Endothelial cell of umbilical vein (primary cell): ENCODE measurements at regions not wholly inside any gene's neighbourhood (a gene's known extent, or its start where the extent isn't known, plus 50 kb on each side); places are given as distances from the start of the nearest gene placed in this dataset.

ENCODE experiments used
- BruUV-seq: library from RNA; stranded (reverse); fragments of 400-500 nt; replicated peaks from 2 replicates; lab custom pipeline; 2021; lab: Mats Ljungman, UMichigan
- CTCF ChIA-PET: fragments of 300-600, 350-600 bp; sonication (Branson Sonifier 250); formaldehyde crosslinking; loops from one replicate; lab custom pipeline; 2021; ENCODE audit warnings: antibody characterized with exemption, inconsistent platforms; lab: Charles Lee
- POLR2A ChIA-PET: fragments of 300-600, 350-600 bp; sonication (Branson Sonifier 250); formaldehyde crosslinking; loops from one replicate; lab custom pipeline; 2021; ENCODE audit warnings: antibody characterized with exemption, inconsistent platforms; lab: Charles Lee
- DNase-seq: peaks from one replicate; pipeline ENCODE4 v3.0.0-alpha.2; 2011; ENCODE audit warnings: low read depth, low spot score
- FAIRE-seq: peaks from 2 replicates; lab custom pipeline; 2011; peaks lifted over from hg19 to GRCh38; lab: Jason Lieb, UNC
- H2AFZ ChIP-seq: 2 replicates; pipeline ENCODE4 v1.6.0; 2012; ENCODE audit warnings: low read depth, low read length, control low read depth, inconsistent platforms
- H3K27ac ChIP-seq: 2 replicates; pipeline ENCODE4 v1.5.1; 2011; ENCODE audit warnings: low read depth, mild to moderate bottlenecking, control low read depth, low read length, moderate library complexity; ENCODE audit not compliant: insufficient read depth
- H3K27me3 ChIP-seq, 2 experiments: 2 replicates each; pipeline versions ENCODE4 v1.6.0 to v1.6.1; 2011; ENCODE audit warnings: low read length in 2 of 2, mixed read lengths in 1 of 2; ENCODE audit not compliant: control insufficient read depth in 2 of 2, insufficient read depth in 2 of 2
- H3K36me3 ChIP-seq, 2 experiments: 2 replicates in 1 of 2; 3 replicates in 1 of 2; pipeline ENCODE4 v1.5.1; 2011; ENCODE audit warnings: low read length in 2 of 2, mild to moderate bottlenecking in 1 of 2, moderate library complexity in 1 of 2; ENCODE audit not compliant: control insufficient read depth in 2 of 2, insufficient read depth in 2 of 2; ENCODE audit errors: extremely low read depth in 1 of 2
- H3K4me1 ChIP-seq: 3 replicates; pipeline ENCODE4 v1.5.1; 2011; ENCODE audit warnings: mild to moderate bottlenecking, low read length; ENCODE audit not compliant: control insufficient read depth, insufficient read depth; ENCODE audit errors: extremely low read depth
- H3K4me2 ChIP-seq: 2 replicates; pipeline ENCODE4 v1.6.1; 2011; ENCODE audit warnings: low read length, control low read depth, mixed read lengths; ENCODE audit not compliant: insufficient read depth
- H3K4me3 ChIP-seq, 3 experiments: fragments of 200-600 bp in 1 of 3; sonication (generic), shearing (Covaris generic) in 1 of 3; replicated peaks in 1 of 3; 2 replicates each; pipeline ENCODE4 v1.5.1; 2011 to 2016; ENCODE audit warnings: control low read depth in 3 of 3, low read length in 3 of 3, mild to moderate bottlenecking in 2 of 3, inconsistent platforms in 1 of 3, low read depth in 1 of 3, moderate library complexity in 1 of 3; ENCODE audit not compliant: insufficient read depth in 1 of 3
- H3K79me2 ChIP-seq: 2 replicates; pipeline ENCODE4 v1.6.0; 2012; ENCODE audit warnings: low read length, inconsistent platforms; ENCODE audit not compliant: control insufficient read depth, insufficient read depth
- H3K9ac ChIP-seq: replicated peaks from 2 replicates; pipeline ENCODE3; 2011; ENCODE audit warnings: low read length, control low read depth; ENCODE audit not compliant: insufficient read depth; ENCODE audit errors: extremely low read depth
- H3K9me1 ChIP-seq: replicated peaks from 3 replicates; pipeline ENCODE4 v1.6.0; 2011; ENCODE audit warnings: mild to moderate bottlenecking, low read length; ENCODE audit not compliant: control insufficient read depth, insufficient read depth; ENCODE audit errors: extremely low read depth
- H3K9me3 ChIP-seq: replicated peaks from 2 replicates; pipeline ENCODE4 v1.5.1; 2012; ENCODE audit warnings: low read length, inconsistent platforms; ENCODE audit not compliant: control insufficient read depth, insufficient read depth
- H4K20me1 ChIP-seq: replicated peaks from 2 replicates; pipeline ENCODE3; 2011; ENCODE audit warnings: mild to moderate bottlenecking, low read length; ENCODE audit not compliant: control insufficient read depth, insufficient read depth; ENCODE audit errors: extremely low read depth
- CTCF ChIP-seq, 2 donors: IDR thresholded peaks; 1 replicate in 1 of 2; 2 replicates in 1 of 2; pipeline ENCODE4 v1.5.1; 2011; ENCODE audit warnings: low read length in 2 of 2, mild to moderate bottlenecking in 2 of 2, moderate library complexity in 2 of 2, control low read depth in 1 of 2, inconsistent platforms in 1 of 2, low read depth in 1 of 2; ENCODE audit not compliant: insufficient read depth in 1 of 2; ENCODE audit errors: extremely low read depth in 1 of 2
- EZH2 ChIP-seq: IDR thresholded peaks from 2 replicates; pipeline ENCODE4 v1.6.1; 2012; ENCODE audit warnings: borderline replicate concordance, low read depth, mild to moderate bottlenecking, moderate library complexity, low read length, inconsistent platforms; ENCODE audit not compliant: severe bottlenecking
- FOS ChIP-seq: IDR thresholded peaks from 2 replicates; pipeline ENCODE4 v1.6.1; 2011; ENCODE audit warnings: mild to moderate bottlenecking, low read length, moderate library complexity, borderline replicate concordance; ENCODE audit not compliant: insufficient read depth
- GATA2 ChIP-seq: IDR thresholded peaks from 2 replicates; pipeline ENCODE4 v1.7.0; 2011; ENCODE audit warnings: low read depth, mild to moderate bottlenecking, moderate library complexity, mixed read lengths, low read length; ENCODE audit not compliant: insufficient read length, insufficient read depth
- JUN ChIP-seq: IDR thresholded peaks from 2 replicates; pipeline ENCODE4 v1.6.1; 2011; ENCODE audit warnings: borderline replicate concordance, low read depth; ENCODE audit not compliant: insufficient read length, insufficient read depth
- MAX ChIP-seq: IDR thresholded peaks from 2 replicates; pipeline ENCODE4 v1.6.1; 2011; ENCODE audit not compliant: insufficient read depth, insufficient read length
- MYC ChIP-seq: IDR thresholded peaks from one replicate; pipeline ENCODE4 v1.6.1; 2011; ENCODE audit warnings: mild to moderate bottlenecking, low read depth, low read length
- POLR2A ChIP-seq: IDR thresholded peaks from 2 replicates; pipeline ENCODE4 v1.6.1; 2012; ENCODE audit warnings: low read depth, mild to moderate bottlenecking, control low read depth, low read length
- POLR2AphosphoS5 ChIP-seq: IDR thresholded peaks from 2 replicates; pipeline ENCODE4 v1.6.1; 2012; ENCODE audit warnings: low read depth, mild to moderate bottlenecking, control low read depth, low read length, moderate library complexity; ENCODE audit not compliant: insufficient read depth
- dilution Hi-C: fragments of 300-500 bp; cut with MboI; formaldehyde crosslinking; loops from one replicate; pipeline ENCODE4 v1.15.0; 2019; ENCODE audit warnings: low sequenced_read_pairs; ENCODE audit not compliant: extremely low pct_ligation_motif_present
- intact Hi-C: fragments of 100-400 bp; cut with micrococcal nuclease; formaldehyde crosslinking; loops from one replicate; pipeline ENCODE4 v1.10.0; 2022

GRCh38 chr6:147741389-147741788, 232.9 kb downstream of the SAMD5 start:
- ChIA-PET CTCF (no interaction called here), POLR2A (no interaction called here)
- Histone ChIP-seq H4K20me1 (no peaks in the 10 kb centered on the region), H3K9ac (no peak overlapping the region), H3K27me3 (no peaks in the 10 kb centered on the region), H3K9me1 (no peaks in the 10 kb centered on the region), H3K4me3 (no peak overlapping the region), H3K36me3 (no peaks in the 10 kb centered on the region), H3K4me2 (no peak overlapping the region), H3K4me1 (no peaks in the 10 kb centered on the region), H2AFZ (no peak overlapping the region), H3K9me3 (no peaks in the 10 kb centered on the region), H3K79me2 (no peaks in the 10 kb centered on the region), H3K27ac (no peak overlapping the region)
- DNase-seq = no peak
- intact Hi-C loops = no loop called here
- FAIRE-seq = no peak
- dilution Hi-C loops = no loop called here
- BruUV-seq = no TSS peak
- TF ChIP-seq MYC (no peak), JUN (no peak), FOS (no peak)

GRCh38 chr6:147742440-147742839, 233.9 kb downstream of the SAMD5 start:
- no peak overlapping the region for H3K4me2 ChIP-seq
- no peak overlapping the region for H3K4me3 ChIP-seq
- no peaks in the 10 kb centered on the region for H3K36me3 ChIP-seq
- no peak for FAIRE-seq
- ChIA-PET POLR2A (no interaction called here), CTCF (no interaction called here)
- no peak for TF ChIP-seq POLR2A
- TF ChIP-seq POLR2AphosphoS5 = no peak
- no peak for TF ChIP-seq GATA2
- no peak for TF ChIP-seq MAX
- TF ChIP-seq EZH2 = no peak
- TF ChIP-seq CTCF (IDR thresholded peaks at IDR 0.05; ENCODE audit: extremely low read depth in 1 of 2, insufficient read depth in 1 of 2, low read depth in 1 of 2, low read length in 2 of 2) = no peak
- no peak for TF ChIP-seq JUN
- TF ChIP-seq FOS = no peak
- no peak for TF ChIP-seq MYC
- H3K9ac ChIP-seq = no peak overlapping the region
- H4K20me1 ChIP-seq = no peaks in the 10 kb centered on the region
- H3K9me1 ChIP-seq = no peaks in the 10 kb centered on the region
- no peaks in the 10 kb centered on the region for H3K9me3 ChIP-seq
- H3K27me3 ChIP-seq = no peaks in the 10 kb centered on the region
- H2AFZ ChIP-seq = no peak overlapping the region
- no peaks in the 10 kb centered on the region for H3K79me2 ChIP-seq
- dilution Hi-C loops = no loop called here
- intact Hi-C loops = no loop called here
- no peak for DNase-seq
- no peaks in the 10 kb centered on the region for H3K4me1 ChIP-seq
- BruUV-seq = no TSS peak
- H3K27ac ChIP-seq = no peak overlapping the region
